ENCODE measurements at regions not wholly inside any gene's neighbourhood (a gene's known extent, or its start where the extent isn't known, plus 50 kb on each side); places are given as distances from the start of the nearest gene placed in this dataset.

DNA sequence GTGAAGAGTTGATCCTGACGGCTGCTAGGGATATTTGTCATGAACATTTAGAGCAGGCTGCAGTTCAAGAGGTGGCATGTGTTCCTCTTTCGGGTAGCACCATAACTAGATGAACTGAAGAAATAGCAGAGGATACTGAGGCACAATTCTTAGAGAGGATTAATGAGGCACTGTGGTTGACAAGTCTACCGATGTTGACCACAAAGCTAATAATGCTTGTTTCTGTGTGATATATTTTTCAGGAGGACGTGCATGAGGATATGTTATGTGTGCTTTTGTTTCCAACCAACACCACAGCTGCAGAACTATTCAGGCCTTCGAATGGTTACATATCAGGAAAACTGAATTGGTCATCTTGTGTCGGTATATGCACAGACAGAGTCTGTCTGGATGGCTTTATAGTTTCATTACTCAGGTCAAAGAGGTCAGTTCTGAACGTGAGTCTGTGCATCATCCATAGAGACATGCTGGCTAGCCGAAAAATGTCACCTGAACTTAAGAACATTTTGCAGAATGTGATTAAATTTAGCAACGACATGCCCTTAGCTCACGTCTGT lies 210.1 kb upstream of the IRS2 start:
- TF ChIP-seq, protein P1, sequence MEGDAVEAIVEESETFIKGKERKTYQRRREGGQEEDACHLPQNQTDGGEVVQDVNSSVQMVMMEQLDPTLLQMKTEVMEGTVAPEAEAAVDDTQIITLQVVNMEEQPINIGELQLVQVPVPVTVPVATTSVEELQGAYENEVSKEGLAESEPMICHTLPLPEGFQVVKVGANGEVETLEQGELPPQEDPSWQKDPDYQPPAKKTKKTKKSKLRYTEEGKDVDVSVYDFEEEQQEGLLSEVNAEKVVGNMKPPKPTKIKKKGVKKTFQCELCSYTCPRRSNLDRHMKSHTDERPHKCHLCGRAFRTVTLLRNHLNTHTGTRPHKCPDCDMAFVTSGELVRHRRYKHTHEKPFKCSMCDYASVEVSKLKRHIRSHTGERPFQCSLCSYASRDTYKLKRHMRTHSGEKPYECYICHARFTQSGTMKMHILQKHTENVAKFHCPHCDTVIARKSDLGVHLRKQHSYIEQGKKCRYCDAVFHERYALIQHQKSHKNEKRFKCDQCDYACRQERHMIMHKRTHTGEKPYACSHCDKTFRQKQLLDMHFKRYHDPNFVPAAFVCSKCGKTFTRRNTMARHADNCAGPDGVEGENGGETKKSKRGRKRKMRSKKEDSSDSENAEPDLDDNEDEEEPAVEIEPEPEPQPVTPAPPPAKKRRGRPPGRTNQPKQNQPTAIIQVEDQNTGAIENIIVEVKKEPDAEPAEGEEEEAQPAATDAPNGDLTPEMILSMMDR (IDR thresholded peaks at IDR 0.05; ENCODE audit: low read depth, low read length, missing input control): no peak
- TF ChIP-seq, protein P2, sequence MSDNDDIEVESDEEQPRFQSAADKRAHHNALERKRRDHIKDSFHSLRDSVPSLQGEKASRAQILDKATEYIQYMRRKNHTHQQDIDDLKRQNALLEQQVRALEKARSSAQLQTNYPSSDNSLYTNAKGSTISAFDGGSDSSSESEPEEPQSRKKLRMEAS (IDR thresholded peaks at IDR 0.05): no peak
- TF ChIP-seq GABPA (IDR thresholded peaks at IDR 0.05 in 1 of 2, conservative IDR thresholded peaks at IDR 0.05 in 1 of 2): no peak
- TF ChIP-seq, protein P3, sequence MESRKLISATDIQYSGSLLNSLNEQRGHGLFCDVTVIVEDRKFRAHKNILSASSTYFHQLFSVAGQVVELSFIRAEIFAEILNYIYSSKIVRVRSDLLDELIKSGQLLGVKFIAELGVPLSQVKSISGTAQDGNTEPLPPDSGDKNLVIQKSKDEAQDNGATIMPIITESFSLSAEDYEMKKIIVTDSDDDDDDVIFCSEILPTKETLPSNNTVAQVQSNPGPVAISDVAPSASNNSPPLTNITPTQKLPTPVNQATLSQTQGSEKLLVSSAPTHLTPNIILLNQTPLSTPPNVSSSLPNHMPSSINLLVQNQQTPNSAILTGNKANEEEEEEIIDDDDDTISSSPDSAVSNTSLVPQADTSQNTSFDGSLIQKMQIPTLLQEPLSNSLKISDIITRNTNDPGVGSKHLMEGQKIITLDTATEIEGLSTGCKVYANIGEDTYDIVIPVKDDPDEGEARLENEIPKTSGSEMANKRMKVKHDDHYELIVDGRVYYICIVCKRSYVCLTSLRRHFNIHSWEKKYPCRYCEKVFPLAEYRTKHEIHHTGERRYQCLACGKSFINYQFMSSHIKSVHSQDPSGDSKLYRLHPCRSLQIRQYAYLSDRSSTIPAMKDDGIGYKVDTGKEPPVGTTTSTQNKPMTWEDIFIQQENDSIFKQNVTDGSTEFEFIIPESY (IDR thresholded peaks at IDR 0.05): no peak
- TF ChIP-seq, protein P4, sequence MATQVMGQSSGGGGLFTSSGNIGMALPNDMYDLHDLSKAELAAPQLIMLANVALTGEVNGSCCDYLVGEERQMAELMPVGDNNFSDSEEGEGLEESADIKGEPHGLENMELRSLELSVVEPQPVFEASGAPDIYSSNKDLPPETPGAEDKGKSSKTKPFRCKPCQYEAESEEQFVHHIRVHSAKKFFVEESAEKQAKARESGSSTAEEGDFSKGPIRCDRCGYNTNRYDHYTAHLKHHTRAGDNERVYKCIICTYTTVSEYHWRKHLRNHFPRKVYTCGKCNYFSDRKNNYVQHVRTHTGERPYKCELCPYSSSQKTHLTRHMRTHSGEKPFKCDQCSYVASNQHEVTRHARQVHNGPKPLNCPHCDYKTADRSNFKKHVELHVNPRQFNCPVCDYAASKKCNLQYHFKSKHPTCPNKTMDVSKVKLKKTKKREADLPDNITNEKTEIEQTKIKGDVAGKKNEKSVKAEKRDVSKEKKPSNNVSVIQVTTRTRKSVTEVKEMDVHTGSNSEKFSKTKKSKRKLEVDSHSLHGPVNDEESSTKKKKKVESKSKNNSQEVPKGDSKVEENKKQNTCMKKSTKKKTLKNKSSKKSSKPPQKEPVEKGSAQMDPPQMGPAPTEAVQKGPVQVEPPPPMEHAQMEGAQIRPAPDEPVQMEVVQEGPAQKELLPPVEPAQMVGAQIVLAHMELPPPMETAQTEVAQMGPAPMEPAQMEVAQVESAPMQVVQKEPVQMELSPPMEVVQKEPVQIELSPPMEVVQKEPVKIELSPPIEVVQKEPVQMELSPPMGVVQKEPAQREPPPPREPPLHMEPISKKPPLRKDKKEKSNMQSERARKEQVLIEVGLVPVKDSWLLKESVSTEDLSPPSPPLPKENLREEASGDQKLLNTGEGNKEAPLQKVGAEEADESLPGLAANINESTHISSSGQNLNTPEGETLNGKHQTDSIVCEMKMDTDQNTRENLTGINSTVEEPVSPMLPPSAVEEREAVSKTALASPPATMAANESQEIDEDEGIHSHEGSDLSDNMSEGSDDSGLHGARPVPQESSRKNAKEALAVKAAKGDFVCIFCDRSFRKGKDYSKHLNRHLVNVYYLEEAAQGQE (IDR thresholded peaks at IDR 0.05): no peak
- no peak for TF ChIP-seq YY1 (IDR thresholded peaks at IDR 0.05)
- TF ChIP-seq TAF1 (conservative IDR thresholded peaks at IDR 0.05): no peak
- no peak for TF ChIP-seq JUND (IDR thresholded peaks at IDR 0.05)
- TF ChIP-seq RAD21 (IDR thresholded peaks at IDR 0.05): no peak
- no peak for TF ChIP-seq FOXA2 (IDR thresholded peaks at IDR 0.05)
- no peak for TF ChIP-seq SP1 (IDR thresholded peaks at IDR 0.05)
